Natural killer cell (primary cell): ENCODE measurements at regions not wholly inside any gene's neighbourhood (a gene's known extent, or its start where the extent isn't known, plus 50 kb on each side); places are given as distances from the start of the nearest gene placed in this dataset.

Experiments
- ATAC-seq, 3 donors: fragments of 150-1000 bp in 2 of 3; fragments of 200-7000 bp in 1 of 3; cut with Tn5 transposase; 1 replicate in 1 of 3; 2 replicates in 2 of 3; pipeline ENCODE4 v1.10.0; 2021; ENCODE audit warnings: mild to moderate bottlenecking in 2 of 3, moderate library complexity in 2 of 3
- DNase-seq, 2 donors: peaks; one replicate each; pipeline versions ENCODE4 v3.0.0 to v3.0.0-alpha.2; 2013 to 2021; ENCODE audit warnings: mixed read lengths in 1 of 2
- H3K27ac ChIP-seq: one replicate; pipeline ENCODE4 v1.5.1; 2013; ENCODE audit warnings: mild to moderate bottlenecking, low read length
- H3K27me3 ChIP-seq: one replicate; pipeline ENCODE4 v1.6.1; 2013; ENCODE audit warnings: low read length; ENCODE audit not compliant: control insufficient read depth, insufficient read depth
- H3K36me3 ChIP-seq: one replicate; pipeline ENCODE4 v1.6.1; 2013; ENCODE audit warnings: low read length; ENCODE audit not compliant: control insufficient read depth, insufficient read depth
- H3K4me1 ChIP-seq: one replicate; pipeline ENCODE4 v1.6.1; 2013; ENCODE audit warnings: low read length; ENCODE audit not compliant: control insufficient read depth, insufficient read depth
- H3K4me3 ChIP-seq: one replicate; pipeline ENCODE4 v1.5.1; 2013; ENCODE audit warnings: low read length
- H3K9me3 ChIP-seq: one replicate; pipeline ENCODE4 v1.6.1; 2013; ENCODE audit warnings: low read length; ENCODE audit not compliant: control insufficient read depth, insufficient read depth
- H3K27ac Mint-ChIP-seq, 2 donors: one replicate each; pipeline ENCODE4 v1.8.0; 2022; ENCODE audit warnings: mild to moderate bottlenecking in 2 of 2, mixed read lengths in 2 of 2, moderate library complexity in 1 of 2
- H3K27me3 Mint-ChIP-seq, 2 donors: one replicate each; pipeline ENCODE4 v1.8.0; 2022; ENCODE audit warnings: low read depth in 2 of 2, mixed read lengths in 2 of 2
- H3K36me3 Mint-ChIP-seq: one replicate; pipeline ENCODE4 v1.8.0; 2022; ENCODE audit warnings: mixed read lengths
- H3K4me1 Mint-ChIP-seq, 2 donors: one replicate each; pipeline ENCODE4 v1.8.0; 2022; ENCODE audit warnings: mixed read lengths in 2 of 2
- H3K4me3 Mint-ChIP-seq: one replicate; pipeline ENCODE4 v1.8.0; 2022; ENCODE audit warnings: mild to moderate bottlenecking, moderate library complexity, mixed read lengths
- H3K9me3 Mint-ChIP-seq, 2 donors: one replicate each; pipeline ENCODE4 v1.8.0; 2022; ENCODE audit warnings: mixed read lengths in 2 of 2
- CTCF ChIP-seq: fragments of 200-600 bp; IDR thresholded peaks from one replicate; pipeline ENCODE4 v1.8.0; 2022; ENCODE audit warnings: antibody characterized with exemption
- WGBS: methylation state at CpG from one replicate; pipeline ENCODE4 v1.1.7; 2013; ENCODE audit warnings: missing lambda C conversion rate; ENCODE audit not compliant: insufficient coverage; 5-methylcytosine and 5-hydroxymethylcytosine counted together
- intact Hi-C: fragments of 100-400 bp; cut with micrococcal nuclease; formaldehyde crosslinking; loops from one replicate; pipeline ENCODE4 v1.14.2; 2022

GRCh38 chr15:61598655-61599054 lies 369.6 kb upstream of the RORA start:
- H3K4me1 ChIP-seq, result no peaks in the 10 kb centered on the region
- no peak overlapping the region for H3K27ac ChIP-seq
- H3K9me3 Mint-ChIP-seq, result no peaks in the 10 kb centered on the region
- no peak overlapping the region for H3K27ac Mint-ChIP-seq
- no peaks in the 10 kb centered on the region for H3K9me3 ChIP-seq
- H3K27me3 ChIP-seq, result no peaks in the 10 kb centered on the region
- WGBS, result 78% methylated on average over 11 of the region's 11 CpGs
- no peak overlapping the region for H3K4me3 Mint-ChIP-seq
- intact Hi-C loops, result no loop called here
- DNase-seq (no peak), ATAC-seq (no peak)
- H3K27me3 Mint-ChIP-seq, result peaks cover 6 to 49% of the 10 kb centered on the region in 2 donors
- H3K4me3 ChIP-seq, result no peak overlapping the region
- H3K36me3 ChIP-seq, result no peaks in the 10 kb centered on the region
- no peak for TF ChIP-seq CTCF
- H3K36me3 Mint-ChIP-seq, result no peaks in the 10 kb centered on the region
- no peaks in the 10 kb centered on the region for H3K4me1 Mint-ChIP-seq

GRCh38 chr15:61584410-61584809 lies 355.3 kb upstream of the RORA start:
- no peak overlapping the region for H3K27ac Mint-ChIP-seq
- no peak for TF ChIP-seq CTCF
- Histone ChIP-seq H3K27ac (no peak overlapping the region), H3K36me3 (no peaks in the 10 kb centered on the region), H3K27me3 (no peaks in the 10 kb centered on the region), H3K4me3 (no peak overlapping the region), H3K4me1 (no peaks in the 10 kb centered on the region), H3K9me3 (no peaks in the 10 kb centered on the region)
- H3K36me3 Mint-ChIP-seq, result no peaks in the 10 kb centered on the region
- ATAC-seq (no peak), DNase-seq (no peak)
- no peak overlapping the region for H3K4me3 Mint-ChIP-seq
- H3K9me3 Mint-ChIP-seq, result peaks cover 0 to 4% of the 10 kb centered on the region in 2 donors
- peaks cover 6 to 12% of the 10 kb centered on the region in 2 donors for H3K27me3 Mint-ChIP-seq
- WGBS, result 82% methylated on average over 3 of the region's 5 CpGs
- intact Hi-C loops, result no loop called here
- H3K4me1 Mint-ChIP-seq, result no peaks in the 10 kb centered on the region

GRCh38 chr15:61582092-61582491 lies 353.0 kb upstream of the RORA start:
- Histone ChIP-seq H3K4me1 (no peaks in the 10 kb centered on the region), H3K36me3 (no peaks in the 10 kb centered on the region), H3K27ac (no peak overlapping the region), H3K9me3 (no peaks in the 10 kb centered on the region), H3K27me3 (no peaks in the 10 kb centered on the region), H3K4me3 (no peak overlapping the region)
- ATAC-seq, result no peak
- no peak overlapping the region for H3K4me3 Mint-ChIP-seq
- H3K9me3 Mint-ChIP-seq, result peaks cover 0 to 4% of the 10 kb centered on the region in 2 donors
- H3K4me1 Mint-ChIP-seq, result no peaks in the 10 kb centered on the region
- H3K36me3 Mint-ChIP-seq, result no peaks in the 10 kb centered on the region
- TF ChIP-seq CTCF, result no peak
- intact Hi-C loops, result no loop called here
- DNase-seq, result no peak
- peaks cover 6 to 21% of the 10 kb centered on the region in 2 donors for H3K27me3 Mint-ChIP-seq
- 0% methylated on average over 1 of the region's 1 CpG for WGBS
- no peak overlapping the region for H3K27ac Mint-ChIP-seq

- no peak for ATAC-seq
- Histone ChIP-seq H3K36me3 (no peaks in the 10 kb centered on the region), H3K4me1 (no peaks in the 10 kb centered on the region), H3K9me3 (no peaks in the 10 kb centered on the region), H3K27me3 (no peaks in the 10 kb centered on the region), H3K27ac (no peak overlapping the region), H3K4me3 (no peak overlapping the region)
- H3K27ac Mint-ChIP-seq, result no peak overlapping the region
- DNase-seq, result no peak
- TF ChIP-seq CTCF, result no peak
- peaks cover 7 to 22% of the 10 kb centered on the region in 2 donors for H3K27me3 Mint-ChIP-seq
- intact Hi-C loops, result no loop called here
- H3K36me3 Mint-ChIP-seq, result no peaks in the 10 kb centered on the region
- no peaks in the 10 kb centered on the region for H3K9me3 Mint-ChIP-seq
- WGBS, result 83% methylated on average over 1 of the region's 1 CpG
- H3K4me1 Mint-ChIP-seq, result no peaks in the 10 kb centered on the region
- no peak overlapping the region for H3K4me3 Mint-ChIP-seq
Observed at GRCh38 chr15:61575597-61575996, 346.5 kb upstream of the RORA start.
